ENCODE measurements at regions not wholly inside any gene's neighbourhood (a gene's known extent, or its start where the extent isn't known, plus 50 kb on each side); places are given as distances from the start of the nearest gene placed in this dataset.
"Not testable (repeated sequence)": the region's sequence is repeated elsewhere in the genome, so short reads cannot be mapped to it uniquely, and the experiment has no call there.

DNA sequence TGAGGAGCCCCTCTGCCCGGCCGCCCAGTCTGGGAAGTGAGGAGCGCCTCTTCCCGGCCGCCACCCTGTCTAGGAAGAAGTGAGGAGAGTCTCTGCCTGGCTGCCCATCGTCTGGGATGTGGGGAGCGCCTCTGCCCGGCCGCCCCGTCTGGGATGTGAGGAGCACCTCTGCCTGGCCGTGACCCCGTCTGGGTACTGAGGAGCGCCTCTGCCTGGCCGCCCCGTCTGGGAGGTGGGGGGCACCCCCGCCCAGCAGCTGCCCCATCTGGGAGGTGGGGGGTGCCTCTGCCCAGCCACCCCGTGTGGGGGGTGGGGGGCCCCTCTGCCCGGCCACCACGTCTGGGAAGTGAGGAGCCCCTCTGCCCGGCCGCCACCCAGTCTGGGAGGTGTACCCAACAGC, 293.9 kb downstream of the SI start:
- TF ChIP-seq, protein P1, sequence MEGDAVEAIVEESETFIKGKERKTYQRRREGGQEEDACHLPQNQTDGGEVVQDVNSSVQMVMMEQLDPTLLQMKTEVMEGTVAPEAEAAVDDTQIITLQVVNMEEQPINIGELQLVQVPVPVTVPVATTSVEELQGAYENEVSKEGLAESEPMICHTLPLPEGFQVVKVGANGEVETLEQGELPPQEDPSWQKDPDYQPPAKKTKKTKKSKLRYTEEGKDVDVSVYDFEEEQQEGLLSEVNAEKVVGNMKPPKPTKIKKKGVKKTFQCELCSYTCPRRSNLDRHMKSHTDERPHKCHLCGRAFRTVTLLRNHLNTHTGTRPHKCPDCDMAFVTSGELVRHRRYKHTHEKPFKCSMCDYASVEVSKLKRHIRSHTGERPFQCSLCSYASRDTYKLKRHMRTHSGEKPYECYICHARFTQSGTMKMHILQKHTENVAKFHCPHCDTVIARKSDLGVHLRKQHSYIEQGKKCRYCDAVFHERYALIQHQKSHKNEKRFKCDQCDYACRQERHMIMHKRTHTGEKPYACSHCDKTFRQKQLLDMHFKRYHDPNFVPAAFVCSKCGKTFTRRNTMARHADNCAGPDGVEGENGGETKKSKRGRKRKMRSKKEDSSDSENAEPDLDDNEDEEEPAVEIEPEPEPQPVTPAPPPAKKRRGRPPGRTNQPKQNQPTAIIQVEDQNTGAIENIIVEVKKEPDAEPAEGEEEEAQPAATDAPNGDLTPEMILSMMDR (IDR thresholded peaks at IDR 0.05; ENCODE audit: poor library complexity) = not testable (repeated sequence)
- TF ChIP-seq EZH2 (IDR thresholded peaks at IDR 0.05; ENCODE audit: borderline replicate concordance) = not testable (repeated sequence)

All from hepatocyte (in vitro differentiated cells).